GM12891 (cell line): ENCODE measurements at regions not wholly inside any gene's neighbourhood (a gene's known extent, or its start where the extent isn't known, plus 50 kb on each side); places are given as distances from the start of the nearest gene placed in this dataset.

Experiments
- POLR2A ChIP-seq: IDR thresholded peaks from 2 replicates; pipeline ENCODE4 v1.6.1; 2011; ENCODE audit warnings: low read depth, low read length, control low read depth
- POLR2AphosphoS5 ChIP-seq: IDR thresholded peaks from 2 replicates; pipeline ENCODE4 v1.6.1; 2011; ENCODE audit warnings: low read depth, low read length, control low read depth
- POU2F2 ChIP-seq: IDR thresholded peaks from 2 replicates; pipeline ENCODE4 v1.6.1; 2011; ENCODE audit warnings: low read depth, mild to moderate bottlenecking, control low read depth, low read length, moderate library complexity
- TAF1 ChIP-seq: IDR thresholded peaks from 2 replicates; pipeline ENCODE4 v1.6.1; 2011; ENCODE audit warnings: low read depth, low read length, control low read depth

DNA sequence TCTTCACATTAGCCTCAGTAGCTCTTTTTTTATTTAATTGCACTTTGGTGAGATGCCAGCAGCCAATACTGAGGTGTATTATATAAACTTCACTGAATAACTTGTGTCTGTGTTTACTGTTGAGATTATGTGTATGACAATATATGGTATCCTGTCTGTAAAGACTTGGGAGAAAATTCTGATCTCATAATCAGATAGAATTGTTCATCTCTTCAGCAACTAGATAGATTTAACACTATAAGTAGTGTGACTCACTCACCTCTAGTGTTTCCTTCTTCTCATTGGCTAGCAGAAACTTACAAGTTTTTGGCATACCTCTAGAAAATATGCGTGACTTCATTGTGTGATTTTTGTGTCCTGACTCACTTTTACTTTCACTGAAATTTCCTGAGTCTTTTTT, 67.6 kb upstream of the TGFBR2 start:
- TF ChIP-seq POU2F2 (no peak), POLR2A (no peak), TAF1 (no peak), POLR2AphosphoS5 (no peak)
